ENCODE measurements at regions not wholly inside any gene's neighbourhood (a gene's known extent, or its start where the extent isn't known, plus 50 kb on each side); places are given as distances from the start of the nearest gene placed in this dataset.

DNA sequence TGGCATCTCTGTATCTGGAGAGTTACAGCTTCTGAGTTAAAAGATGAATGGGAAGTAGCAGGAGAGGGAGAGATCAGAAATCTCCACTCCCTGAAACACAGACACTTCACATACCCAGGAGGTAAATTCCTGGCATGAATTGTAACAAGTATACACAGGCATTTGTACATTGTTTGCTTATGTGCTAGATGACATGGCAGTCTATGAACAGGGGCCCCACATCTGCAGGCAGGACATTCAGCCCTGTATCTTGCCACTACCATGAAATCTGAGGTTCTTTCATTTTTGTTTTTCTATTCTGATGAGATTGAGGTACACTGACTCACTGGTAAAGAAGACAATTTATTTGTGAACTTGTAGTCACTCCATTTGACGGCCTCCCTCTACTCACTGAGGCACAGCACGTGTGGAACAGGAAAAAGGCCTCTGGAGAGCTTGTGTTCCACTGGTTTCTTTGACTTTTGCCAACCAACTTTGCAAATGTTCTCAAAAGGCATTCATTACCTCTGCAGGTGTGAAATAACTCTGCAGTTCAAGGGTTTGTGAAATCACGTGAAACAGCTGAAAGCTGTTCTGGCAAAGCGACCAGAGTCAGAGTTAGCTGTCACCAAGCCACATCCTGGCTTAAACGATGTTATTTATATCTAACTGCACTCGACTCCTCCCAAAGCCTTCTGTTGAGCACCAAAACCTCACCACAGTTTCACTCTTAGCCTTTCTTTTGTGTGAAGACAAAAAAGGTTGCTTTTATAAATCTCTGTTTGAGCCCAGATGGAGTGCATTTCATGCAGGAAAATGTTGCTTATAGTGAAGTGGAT, 401.3 kb upstream of the CFAP20DC start:
- TF ChIP-seq POLR2AphosphoS5 (IDR thresholded peaks at IDR 0.05; ENCODE audit: low read depth, low read length) (no peak), POLR2A (IDR thresholded peaks at IDR 0.05; ENCODE audit: low read depth, low read length) (0 out of 2 replicates have a peak, but pooled peaks have one; percentile 7), TAF1 (IDR thresholded peaks at IDR 0.05; ENCODE audit: borderline replicate concordance, low read depth, low read length) (no peak)

All from GM12892 (cell line).